Vagina (tissue), 2 donors: ENCODE measurements at regions not wholly inside any gene's neighbourhood (a gene's known extent, or its start where the extent isn't known, plus 50 kb on each side); places are given as distances from the start of the nearest gene placed in this dataset.

Experiments
- CTCF ChIP-seq, 3 experiments: fragments of 450-650 bp in 2 of 3; fragments of 200-600 bp in 1 of 3; sonication (generic) in 1 of 3; IDR thresholded peaks; one replicate each; pipeline ENCODE4 v1.5.1; 2017 to 2019; ENCODE audit warnings: antibody characterized with exemption in 3 of 3, mild to moderate bottlenecking in 2 of 3, moderate library complexity in 2 of 3
- POLR2A ChIP-seq, 2 donors: fragments of 450-650 bp; IDR thresholded peaks; one replicate each; pipeline ENCODE4 v1.6.1; 2017; ENCODE audit warnings: antibody characterized with exemption in 2 of 2, mild to moderate bottlenecking in 2 of 2, moderate library complexity in 2 of 2

- TF ChIP-seq CTCF (IDR thresholded peaks at IDR 0.05): no peak
- TF ChIP-seq POLR2A (IDR thresholded peaks at IDR 0.05): no peak
Measured at GRCh38 chr5:92969781-92970237, 611.2 kb downstream of the NR2F1-AS1 start.
